ENCODE measurements at regions not wholly inside any gene's neighbourhood (a gene's known extent, or its start where the extent isn't known, plus 50 kb on each side); places are given as distances from the start of the nearest gene placed in this dataset.

DNA sequence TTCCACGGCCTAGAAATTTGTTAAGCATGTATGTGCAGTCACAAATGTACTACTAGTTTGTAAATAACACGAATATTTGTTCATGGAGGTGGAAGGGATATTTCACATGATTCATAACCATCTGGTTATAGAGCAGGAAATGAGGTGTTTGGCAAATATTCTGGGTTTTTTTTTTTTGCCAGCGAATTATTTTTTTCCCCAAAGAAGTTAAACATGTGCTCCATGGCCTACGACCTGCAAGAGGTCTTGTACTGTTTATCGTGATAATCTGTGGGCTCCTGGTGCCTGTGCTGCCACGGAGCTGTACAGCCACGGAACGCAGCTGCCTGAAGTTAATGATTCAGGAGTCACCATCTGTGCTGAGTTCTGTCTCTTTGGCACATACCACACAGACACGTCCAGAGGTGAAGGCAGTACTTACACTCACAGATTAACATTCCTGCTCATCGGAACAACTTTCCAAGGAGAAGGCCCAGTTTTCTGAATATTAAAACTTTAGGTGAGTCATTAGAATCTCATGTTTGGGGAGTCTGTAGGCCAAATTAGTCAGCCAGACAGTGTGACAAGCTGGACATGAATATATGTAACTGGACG, 156.3 kb downstream of the TMX1 start:
- DNase-seq (ENCODE audit: low read depth): peak; percentile 91
- no peak overlapping the region for H3K4me3 ChIP-seq (ENCODE audit: low read length)
- TF ChIP-seq, protein P1, sequence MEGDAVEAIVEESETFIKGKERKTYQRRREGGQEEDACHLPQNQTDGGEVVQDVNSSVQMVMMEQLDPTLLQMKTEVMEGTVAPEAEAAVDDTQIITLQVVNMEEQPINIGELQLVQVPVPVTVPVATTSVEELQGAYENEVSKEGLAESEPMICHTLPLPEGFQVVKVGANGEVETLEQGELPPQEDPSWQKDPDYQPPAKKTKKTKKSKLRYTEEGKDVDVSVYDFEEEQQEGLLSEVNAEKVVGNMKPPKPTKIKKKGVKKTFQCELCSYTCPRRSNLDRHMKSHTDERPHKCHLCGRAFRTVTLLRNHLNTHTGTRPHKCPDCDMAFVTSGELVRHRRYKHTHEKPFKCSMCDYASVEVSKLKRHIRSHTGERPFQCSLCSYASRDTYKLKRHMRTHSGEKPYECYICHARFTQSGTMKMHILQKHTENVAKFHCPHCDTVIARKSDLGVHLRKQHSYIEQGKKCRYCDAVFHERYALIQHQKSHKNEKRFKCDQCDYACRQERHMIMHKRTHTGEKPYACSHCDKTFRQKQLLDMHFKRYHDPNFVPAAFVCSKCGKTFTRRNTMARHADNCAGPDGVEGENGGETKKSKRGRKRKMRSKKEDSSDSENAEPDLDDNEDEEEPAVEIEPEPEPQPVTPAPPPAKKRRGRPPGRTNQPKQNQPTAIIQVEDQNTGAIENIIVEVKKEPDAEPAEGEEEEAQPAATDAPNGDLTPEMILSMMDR (conservative IDR thresholded peaks at IDR 0.05; ENCODE audit: low read depth, low read length): no peak

GRCh38 chr14:51398898-51399297, 158.9 kb downstream of the TMX1 start:
- no peak overlapping the region for H3K4me3 ChIP-seq (ENCODE audit: low read length)
- DNase-seq (ENCODE audit: low read depth): no peak
- TF ChIP-seq, protein P1 (conservative IDR thresholded peaks at IDR 0.05; ENCODE audit: low read depth, low read length): no peak

DNA sequence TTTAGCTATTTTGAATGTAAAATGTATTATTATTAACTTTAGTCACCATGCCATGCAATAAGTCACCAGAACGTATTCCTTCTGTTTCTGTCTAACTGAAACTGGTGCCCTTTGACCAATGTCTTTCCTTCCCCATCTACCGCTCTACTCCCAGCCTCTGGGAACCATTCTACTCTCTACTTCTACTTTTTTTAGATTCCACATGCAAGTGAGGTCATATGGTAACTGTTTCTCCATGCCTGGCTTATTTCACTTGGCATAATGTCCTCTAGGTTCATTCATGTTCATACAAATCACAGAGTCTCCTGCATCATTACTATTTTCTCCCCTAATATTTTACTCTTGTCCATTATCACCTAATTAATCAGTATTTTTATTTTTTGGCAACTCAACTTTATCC, 160.1 kb downstream of the TMX1 start:
- no peak for DNase-seq (ENCODE audit: low read depth)
- TF ChIP-seq, protein P1 (conservative IDR thresholded peaks at IDR 0.05; ENCODE audit: low read depth, low read length): no peak
- H3K4me3 ChIP-seq (ENCODE audit: low read length): no peak overlapping the region

DNA sequence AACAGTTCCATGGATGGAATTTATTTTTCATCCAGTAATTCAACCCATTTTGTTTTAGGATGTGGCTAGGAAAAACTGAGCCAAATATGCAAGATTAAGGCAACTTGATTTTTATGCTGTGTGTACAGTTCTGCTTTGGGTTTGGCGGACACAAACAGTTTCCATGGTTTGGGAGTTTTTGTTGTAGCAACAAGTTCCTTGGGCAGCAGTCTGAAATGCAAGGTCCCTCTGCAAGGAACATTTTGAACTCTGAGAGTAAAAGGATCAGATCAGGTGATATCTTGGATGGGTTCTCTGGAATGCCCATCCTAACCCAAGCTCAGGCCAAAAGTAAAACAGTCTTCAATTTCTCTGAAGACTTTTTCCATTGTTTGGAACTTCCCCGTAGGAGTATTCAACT, 161.2 kb downstream of the TMX1 start:
- no peak overlapping the region for H3K4me3 ChIP-seq (ENCODE audit: low read length)
- TF ChIP-seq, protein P1 (conservative IDR thresholded peaks at IDR 0.05; ENCODE audit: low read depth, low read length): no peak
- no peak for DNase-seq (ENCODE audit: low read depth)

GRCh38 chr14:51401756-51402155, 161.7 kb downstream of the TMX1 start:
- DNase-seq (ENCODE audit: low read depth): no peak
- TF ChIP-seq, protein P1 (conservative IDR thresholded peaks at IDR 0.05; ENCODE audit: low read depth, low read length): no peak

DNA sequence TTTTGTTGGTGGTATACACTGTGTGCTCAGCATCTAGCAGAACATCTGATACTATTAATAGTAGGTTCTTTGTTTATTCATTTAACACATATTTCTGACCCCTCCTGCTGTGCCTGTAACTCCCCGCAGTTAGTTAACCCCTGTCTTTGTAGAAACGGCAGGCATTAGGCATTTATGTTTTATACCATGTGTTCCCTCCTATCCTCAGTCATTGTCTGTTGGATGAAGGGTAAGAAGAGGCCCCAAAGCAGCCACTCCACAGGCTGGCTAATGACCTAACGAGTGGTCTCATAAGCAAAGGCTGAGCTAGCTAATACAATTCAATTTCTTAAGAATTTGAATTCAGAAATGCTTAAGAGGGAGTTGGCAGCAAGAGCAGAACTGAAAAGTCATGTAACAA, 170.8 kb downstream of the TMX1 start:
- no peak for DNase-seq (ENCODE audit: low read depth)
- no peak overlapping the region for H3K4me3 ChIP-seq (ENCODE audit: low read length)
- TF ChIP-seq, protein P1 (conservative IDR thresholded peaks at IDR 0.05; ENCODE audit: low read depth, low read length): no peak

More at GRCh38 chr14:51401756-51402155, 161.7 kb downstream of the TMX1 start:
- no peak overlapping the region for H3K4me3 ChIP-seq (ENCODE audit: low read length)

GRCh38 chr14:51419685-51420084, 179.6 kb downstream of the TMX1 start:
- TF ChIP-seq, protein P1 (conservative IDR thresholded peaks at IDR 0.05; ENCODE audit: low read depth, low read length): no peak
- DNase-seq (ENCODE audit: low read depth): no peak
- H3K4me3 ChIP-seq (ENCODE audit: low read length): no peak overlapping the region
